Activated CD8-positive, alpha-beta memory T cell treated with anti-CD3 and anti-CD28 coated beads, Interleukin-2, amount 10 ng/mL, durations not matched to agents 7 days and 5 days (primary cell): ENCODE measurements at regions not wholly inside any gene's neighbourhood (a gene's known extent, or its start where the extent isn't known, plus 50 kb on each side); places are given as distances from the start of the nearest gene placed in this dataset.

Experiments
- ATAC-seq: fragments of 150-1000 bp; cut with Tn5 transposase; one replicate; pipeline ENCODE4 v1.10.0; 2021; ENCODE audit warnings: moderate library complexity
- CTCF ChIA-PET: fragments of 350-600 bp; sonication (Branson Sonifier 250); formaldehyde crosslinking; loops from one replicate; lab custom pipeline; 2021; ENCODE audit warnings: antibody characterized with exemption; lab: Charles Lee
- DNase-seq: peaks from one replicate; pipeline ENCODE4 v3.0.0-alpha.2; 2020
- H3K27ac Mint-ChIP-seq: one replicate; pipeline ENCODE4 v1.8.0; 2021; ENCODE audit warnings: mild to moderate bottlenecking, mixed read lengths
- H3K27me3 Mint-ChIP-seq: one replicate; pipeline ENCODE4 v1.8.0; 2021; ENCODE audit warnings: mixed read lengths
- H3K36me3 Mint-ChIP-seq: one replicate; pipeline ENCODE4 v1.8.0; 2021; ENCODE audit warnings: mild to moderate bottlenecking, mixed read lengths
- H3K4me1 Mint-ChIP-seq: one replicate; pipeline ENCODE4 v1.8.0; 2021; ENCODE audit warnings: mixed read lengths
- H3K4me3 Mint-ChIP-seq: one replicate; pipeline ENCODE4 v1.8.0; 2021; ENCODE audit warnings: mild to moderate bottlenecking, moderate library complexity, mixed read lengths
- H3K9me3 Mint-ChIP-seq: one replicate; pipeline ENCODE4 v1.8.0; 2022; ENCODE audit warnings: low read depth, mixed read lengths

GRCh38 chr11:134613646-134614045 is 201.6 kb upstream of the B3GAT1 start:
- H3K27ac Mint-ChIP-seq: no peak overlapping the region
- ATAC-seq: no peak
- no peaks in the 10 kb centered on the region for H3K36me3 Mint-ChIP-seq
- no peaks in the 10 kb centered on the region for H3K27me3 Mint-ChIP-seq
- no peak for DNase-seq
- no peaks in the 10 kb centered on the region for H3K9me3 Mint-ChIP-seq
- CTCF ChIA-PET: no interaction called here
- H3K4me3 Mint-ChIP-seq: no peak overlapping the region
- no peaks in the 10 kb centered on the region for H3K4me1 Mint-ChIP-seq

GRCh38 chr11:134612140-134613030 is 200.3 kb upstream of the B3GAT1 start:
- no peak overlapping the region for H3K27ac Mint-ChIP-seq
- CTCF ChIA-PET: no interaction called here
- no peaks in the 10 kb centered on the region for H3K36me3 Mint-ChIP-seq
- no peak for DNase-seq
- H3K4me3 Mint-ChIP-seq: no peak overlapping the region
- no peaks in the 10 kb centered on the region for H3K9me3 Mint-ChIP-seq
- ATAC-seq: no peak
- H3K4me1 Mint-ChIP-seq: no peaks in the 10 kb centered on the region
- peaks cover 3% of the 10 kb centered on the region for H3K27me3 Mint-ChIP-seq

GRCh38 chr11:134611537-134611936 is 199.5 kb upstream of the B3GAT1 start:
- H3K27me3 Mint-ChIP-seq: peaks cover 3% of the 10 kb centered on the region
- no peaks in the 10 kb centered on the region for H3K36me3 Mint-ChIP-seq
- ATAC-seq: no peak
- no peaks in the 10 kb centered on the region for H3K4me1 Mint-ChIP-seq
- no peaks in the 10 kb centered on the region for H3K9me3 Mint-ChIP-seq
- no peak overlapping the region for H3K27ac Mint-ChIP-seq
- H3K4me3 Mint-ChIP-seq: no peak overlapping the region
- DNase-seq: no peak
- CTCF ChIA-PET: no interaction called here

GRCh38 chr11:134610116-134610910 is 198.3 kb upstream of the B3GAT1 start:
- Mint-ChIP-seq H3K9me3 (no peaks in the 10 kb centered on the region), H3K4me3 (no peak overlapping the region), H3K27me3 (peaks cover 11% of the 10 kb centered on the region), H3K36me3 (no peaks in the 10 kb centered on the region), H3K27ac (no peak overlapping the region), H3K4me1 (no peaks in the 10 kb centered on the region)
- no peak for ATAC-seq
- DNase-seq: no peak
- CTCF ChIA-PET: no interaction called here

- no peak for ATAC-seq
- Mint-ChIP-seq H3K27me3 (peaks cover 11% of the 10 kb centered on the region), H3K36me3 (no peaks in the 10 kb centered on the region), H3K9me3 (no peaks in the 10 kb centered on the region), H3K4me3 (no peak overlapping the region), H3K27ac (no peak overlapping the region), H3K4me1 (no peaks in the 10 kb centered on the region)
- CTCF ChIA-PET: no interaction called here
- no peak for DNase-seq
These were observed 197.5 kb upstream of the B3GAT1 start for GRCh38 chr11:134609361-134610115.

- DNase-seq (no peak), ATAC-seq (no peak)
- Mint-ChIP-seq H3K4me1 (no peaks in the 10 kb centered on the region), H3K9me3 (no peaks in the 10 kb centered on the region), H3K27me3 (peaks cover 15% of the 10 kb centered on the region), H3K4me3 (no peak overlapping the region), H3K36me3 (no peaks in the 10 kb centered on the region), H3K27ac (no peak overlapping the region)
- CTCF ChIA-PET: no interaction called here
These were observed 196.1 kb upstream of the B3GAT1 start for GRCh38 chr11:134607963-134608750.

GRCh38 chr11:134606251-134606650 is 194.2 kb upstream of the B3GAT1 start:
- Mint-ChIP-seq H3K9me3 (no peaks in the 10 kb centered on the region), H3K36me3 (no peaks in the 10 kb centered on the region), H3K27ac (no peak overlapping the region), H3K4me1 (no peaks in the 10 kb centered on the region), H3K4me3 (no peak overlapping the region), H3K27me3 (peaks cover 27% of the 10 kb centered on the region)
- no peak for DNase-seq
- ATAC-seq: no peak
- CTCF ChIA-PET: no interaction called here

- no peaks in the 10 kb centered on the region for H3K4me1 Mint-ChIP-seq
- H3K36me3 Mint-ChIP-seq: no peaks in the 10 kb centered on the region
- H3K9me3 Mint-ChIP-seq: no peaks in the 10 kb centered on the region
- no peak overlapping the region for H3K4me3 Mint-ChIP-seq
- CTCF ChIA-PET: no interaction called here
- no peak overlapping the region for H3K27ac Mint-ChIP-seq
- DNase-seq (no peak), ATAC-seq (no peak)
- H3K27me3 Mint-ChIP-seq: peaks cover 33% of the 10 kb centered on the region
These were observed 192.8 kb upstream of the B3GAT1 start for GRCh38 chr11:134604886-134605285.

- ATAC-seq: no peak
- peaks cover 36% of the 10 kb centered on the region for H3K27me3 Mint-ChIP-seq
- DNase-seq: peak; percentile 22
- H3K4me1 Mint-ChIP-seq: no peaks in the 10 kb centered on the region
- H3K4me3 Mint-ChIP-seq: no peak overlapping the region
- H3K27ac Mint-ChIP-seq: no peak overlapping the region
- CTCF ChIA-PET: no interaction called here
- no peaks in the 10 kb centered on the region for H3K9me3 Mint-ChIP-seq
- no peaks in the 10 kb centered on the region for H3K36me3 Mint-ChIP-seq
These were observed 187.3 kb upstream of the B3GAT1 start for GRCh38 chr11:134599299-134599771.

GRCh38 chr11:134598368-134598767 is 186.3 kb upstream of the B3GAT1 start:
- H3K27ac Mint-ChIP-seq: no peak overlapping the region
- no peaks in the 10 kb centered on the region for H3K36me3 Mint-ChIP-seq
- no peaks in the 10 kb centered on the region for H3K4me1 Mint-ChIP-seq
- CTCF ChIA-PET: no interaction called here
- peaks cover 40% of the 10 kb centered on the region for H3K27me3 Mint-ChIP-seq
- no peaks in the 10 kb centered on the region for H3K9me3 Mint-ChIP-seq
- DNase-seq: peak; percentile 22
- no peak for ATAC-seq
- H3K4me3 Mint-ChIP-seq: no peak overlapping the region

- peak; percentile 29 for DNase-seq
- Mint-ChIP-seq H3K4me1 (no peaks in the 10 kb centered on the region), H3K27ac (no peak overlapping the region), H3K9me3 (no peaks in the 10 kb centered on the region), H3K36me3 (no peaks in the 10 kb centered on the region), H3K27me3 (peaks cover 37% of the 10 kb centered on the region), H3K4me3 (no peak overlapping the region)
- CTCF ChIA-PET: no interaction called here
- no peak for ATAC-seq
These were observed 185.4 kb upstream of the B3GAT1 start for GRCh38 chr11:134597452-134597851.

GRCh38 chr11:134596404-134596803 is 184.4 kb upstream of the B3GAT1 start:
- Mint-ChIP-seq H3K27ac (no peak overlapping the region), H3K4me1 (no peaks in the 10 kb centered on the region), H3K36me3 (no peaks in the 10 kb centered on the region), H3K4me3 (no peak overlapping the region), H3K27me3 (peaks cover 30% of the 10 kb centered on the region), H3K9me3 (no peaks in the 10 kb centered on the region)
- ATAC-seq (no peak), DNase-seq (peak; percentile 26)
- CTCF ChIA-PET: no interaction called here
